NCI-H1694 treated with DMSO at 0.1 percent for 48 hours (cell line): ENCODE measurements at regions not wholly inside any gene's neighbourhood (a gene's known extent, or its start where the extent isn't known, plus 50 kb on each side); places are given as distances from the start of the nearest gene placed in this dataset.
"Not testable (repeated sequence)": the region's sequence is repeated elsewhere in the genome, so short reads cannot be mapped to it uniquely, and the experiment has no call there.

ENCODE experiments used
- DNase-seq: peaks from one replicate; lab custom pipeline; 2025; lab: John Stamatoyannopoulos, UW

DNA sequence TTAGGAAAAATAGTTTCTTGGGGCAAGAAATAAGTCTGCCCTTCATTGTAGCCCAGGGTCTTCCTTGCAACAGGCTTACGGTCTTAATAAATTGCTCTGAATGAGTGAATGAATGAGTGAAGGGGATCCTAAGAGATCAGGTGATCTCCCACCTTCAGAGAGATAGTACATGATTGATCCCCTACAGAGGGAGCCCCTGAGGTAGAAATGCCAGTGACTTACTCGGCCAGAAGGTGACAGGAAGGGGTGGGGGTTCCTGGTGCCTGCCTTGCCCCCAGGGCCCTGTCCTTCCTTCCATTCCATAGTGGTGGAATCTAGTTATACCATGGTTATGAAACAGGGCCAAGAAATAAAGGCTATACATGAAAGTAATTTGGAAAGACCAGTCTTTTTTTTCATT is 215.3 kb upstream of the SSTR4 start:
- DNase-seq = no peak

DNA sequence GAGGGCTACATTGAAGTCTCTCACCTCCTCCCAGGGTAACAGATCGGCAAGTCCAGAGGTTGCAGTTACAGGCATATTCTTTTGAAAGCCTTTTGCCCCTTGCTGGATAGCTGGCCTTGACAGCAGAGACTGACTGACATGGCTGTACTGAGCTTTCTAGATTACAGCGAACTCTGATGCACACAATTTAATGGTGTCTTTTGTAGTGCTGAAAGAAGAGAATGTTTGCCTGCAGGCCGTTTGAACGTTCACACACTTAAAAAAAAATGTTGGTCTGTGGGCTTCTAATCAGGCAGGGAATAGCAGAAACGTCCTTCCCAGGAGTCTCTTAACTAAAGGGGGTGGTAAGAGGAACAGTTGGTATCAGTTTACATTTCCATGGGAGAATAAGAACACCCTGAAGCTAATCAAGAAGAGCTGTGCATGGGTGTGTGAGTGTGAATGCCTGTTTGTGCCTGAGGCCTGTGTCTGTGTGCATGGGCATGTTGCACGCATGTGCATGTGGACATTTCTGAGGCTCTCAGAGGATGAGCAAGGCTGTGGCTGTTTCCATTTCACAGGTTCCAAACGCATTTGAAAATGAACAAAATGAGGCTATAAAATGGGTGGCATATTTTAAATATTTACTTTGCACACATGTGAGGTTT is 213.9 kb upstream of the SSTR4 start:
- DNase-seq = no peak

DNA sequence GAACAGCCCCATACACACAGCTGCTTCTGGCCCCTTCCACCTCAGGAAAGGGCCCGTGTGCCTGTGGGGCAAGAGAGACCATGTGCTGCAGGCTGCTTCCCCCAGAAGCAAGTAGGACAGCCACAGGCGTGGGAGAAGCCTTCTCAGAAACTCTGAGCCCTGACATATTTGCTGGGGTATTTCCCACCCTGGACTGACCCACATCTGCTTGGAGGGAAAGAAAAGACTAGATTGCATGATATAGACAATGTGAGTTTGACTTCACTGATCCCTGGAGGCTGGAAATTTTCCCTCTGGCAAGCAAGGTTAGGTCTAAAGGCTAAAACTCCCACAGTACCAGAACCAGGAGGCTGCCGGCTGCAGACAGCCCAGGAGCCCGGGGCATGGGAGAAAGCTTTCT is 213.3 kb upstream of the SSTR4 start:
- no peak for DNase-seq

DNA sequence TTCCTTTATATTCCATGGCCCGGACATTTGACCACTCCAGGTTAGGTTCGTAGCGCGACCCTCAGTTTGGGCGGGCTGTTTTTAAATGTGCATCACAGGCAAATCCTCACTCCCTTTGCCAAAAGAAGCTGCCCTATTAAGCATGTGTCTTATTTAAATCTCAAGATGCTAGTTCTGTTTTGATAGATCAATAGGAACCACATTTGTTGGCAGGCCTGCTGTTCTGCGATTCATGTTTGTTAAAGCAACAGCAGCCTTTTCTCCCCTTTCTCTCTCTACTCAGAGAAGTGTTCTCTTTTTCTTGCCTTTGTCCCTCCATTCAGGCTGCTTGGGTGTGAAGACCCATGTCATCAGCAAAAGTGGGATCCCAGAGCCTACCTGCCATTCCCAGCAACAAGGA is 212.0 kb upstream of the SSTR4 start:
- no peak for DNase-seq

DNA sequence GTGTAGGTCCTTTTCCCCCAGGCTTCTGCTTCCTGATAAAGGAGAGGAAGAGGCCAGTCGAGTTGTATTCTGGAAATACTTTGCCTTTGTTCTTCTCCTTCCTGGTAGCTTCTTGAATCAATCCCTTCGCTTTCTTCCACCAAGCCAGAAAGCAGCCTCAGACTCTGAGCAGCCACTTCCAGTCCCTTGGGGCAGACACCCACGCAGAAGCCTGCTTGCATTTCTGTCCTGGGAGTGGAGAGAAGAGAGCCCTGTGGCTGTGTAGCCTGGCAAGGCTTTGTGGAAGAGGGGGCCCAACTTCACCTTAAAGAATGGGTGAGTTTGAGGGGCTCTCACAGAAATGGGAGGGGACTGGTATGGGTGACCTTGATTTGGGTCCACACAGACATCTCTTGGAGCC is 211.0 kb upstream of the SSTR4 start:
- DNase-seq = no peak

DNA sequence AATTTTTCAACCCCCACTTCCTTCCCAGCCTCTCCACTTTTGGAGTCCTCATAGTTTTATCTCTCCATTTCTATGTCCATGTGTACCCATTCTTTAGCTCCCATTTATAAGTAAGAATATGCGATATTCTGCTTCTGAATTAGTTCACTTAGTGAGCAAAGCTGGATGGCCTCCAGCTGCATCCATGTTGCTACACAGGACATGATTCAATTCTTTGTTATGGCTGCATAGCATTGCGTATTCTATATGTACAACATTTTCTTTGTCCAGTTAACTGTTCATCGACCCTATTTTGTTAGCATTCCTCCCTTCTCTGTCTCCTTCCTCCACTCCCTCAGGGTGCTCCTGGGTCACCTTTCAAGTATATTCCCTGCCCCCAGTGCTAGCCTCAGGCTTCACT is 210.0 kb upstream of the SSTR4 start:
- DNase-seq = no peak

DNA sequence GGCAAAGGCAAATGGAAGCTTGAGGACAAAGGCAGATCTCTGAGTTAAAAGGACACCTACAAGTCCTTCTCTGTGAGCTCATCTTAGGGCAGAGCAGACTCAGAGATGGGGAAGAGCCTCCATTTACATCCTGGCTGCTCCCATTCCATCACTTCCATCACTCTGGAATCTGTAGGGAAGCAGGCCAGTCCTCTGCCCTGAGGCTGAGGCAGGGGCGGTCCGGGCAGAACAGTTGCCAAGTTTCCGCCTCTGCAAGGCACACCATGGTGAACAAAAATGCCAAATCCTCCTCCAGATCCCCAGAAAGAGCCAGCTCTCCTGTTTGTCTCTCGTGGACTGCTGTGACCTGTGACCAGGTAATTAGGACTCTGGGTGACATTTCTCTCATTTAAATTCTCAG is 209.6 kb upstream of the SSTR4 start:
- DNase-seq = no peak

DNA sequence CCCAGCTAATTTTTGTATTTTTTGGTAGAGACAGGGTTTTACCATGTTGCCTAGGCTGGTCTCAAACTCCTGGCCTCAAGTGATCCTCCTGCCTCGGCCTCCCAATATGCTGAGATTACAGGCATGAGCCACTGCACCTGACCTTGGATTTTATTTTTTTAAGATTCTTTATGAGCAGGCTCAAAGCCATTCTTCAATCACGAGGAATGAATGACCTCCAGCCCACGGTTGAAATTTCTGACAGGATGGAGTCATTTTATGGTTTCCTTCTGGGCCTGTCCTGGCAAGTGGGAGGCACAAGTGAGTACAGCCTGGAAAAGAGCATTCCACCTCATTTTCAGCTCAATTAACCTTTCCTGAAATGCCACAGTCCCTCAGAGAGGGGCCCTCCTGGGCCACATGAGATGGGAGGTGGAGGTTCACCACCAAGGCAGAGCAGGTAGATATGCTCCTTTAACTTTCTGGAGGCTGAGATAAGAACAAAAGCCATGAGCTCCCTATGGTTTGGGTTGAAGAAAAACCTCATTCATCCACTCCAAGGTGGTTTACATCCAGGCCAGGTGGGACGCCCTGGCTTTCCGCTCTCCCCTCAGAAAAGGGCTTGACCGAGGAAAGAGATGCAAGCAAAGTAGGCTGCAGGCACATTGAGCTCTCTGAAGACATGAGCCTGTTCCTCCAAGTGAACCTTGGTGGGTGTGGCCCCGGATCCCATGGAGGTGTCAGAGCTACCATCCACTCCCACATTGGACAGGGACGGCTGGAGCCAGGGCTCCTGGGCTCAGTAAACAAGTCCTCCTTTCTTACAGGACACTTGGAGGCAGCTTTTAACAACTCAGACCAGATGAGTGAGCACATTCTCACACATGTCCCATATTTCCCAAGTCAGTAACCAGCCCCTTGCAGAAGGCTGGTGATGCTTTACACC is 208.5 kb upstream of the SSTR4 start:
- no peak for DNase-seq

DNA sequence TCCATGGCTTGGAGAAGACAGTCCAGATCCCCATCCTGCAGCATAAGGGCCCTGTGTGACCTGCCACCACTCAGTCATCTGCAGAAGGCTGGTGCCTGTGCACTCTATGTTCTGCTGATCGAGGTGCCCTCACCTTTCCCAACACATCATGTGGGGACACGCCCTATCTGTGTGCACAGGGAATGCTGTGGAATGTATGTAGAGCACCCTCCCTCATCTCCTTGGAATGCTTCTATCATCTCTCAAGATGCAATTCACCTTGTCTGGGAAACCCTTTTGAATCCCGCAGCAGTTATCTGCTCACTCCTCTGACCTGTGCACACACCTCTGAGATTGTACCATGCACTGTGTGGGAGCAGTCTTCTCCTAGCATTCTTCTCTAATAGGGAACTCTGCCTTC is 207.2 kb upstream of the SSTR4 start:
- no peak for DNase-seq

DNA sequence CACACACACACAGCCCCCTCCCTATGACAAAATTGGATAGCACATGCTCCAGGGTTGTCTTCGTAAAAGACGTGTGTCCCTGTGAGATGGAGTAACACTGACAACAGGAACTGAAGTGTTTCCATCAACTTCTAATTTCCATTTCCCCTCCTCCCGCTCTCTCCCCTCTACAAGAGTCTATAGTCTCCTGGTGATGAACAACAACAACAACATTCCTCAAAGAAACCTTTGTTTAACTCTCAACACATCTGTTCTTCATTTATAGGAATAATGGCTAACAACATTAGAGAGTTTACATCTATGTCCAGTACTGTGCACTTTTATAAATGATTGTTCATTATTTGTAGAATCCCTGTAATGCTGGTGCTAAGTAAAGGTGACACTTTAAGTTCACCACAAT is 205.8 kb upstream of the SSTR4 start:
- no peak for DNase-seq

DNA sequence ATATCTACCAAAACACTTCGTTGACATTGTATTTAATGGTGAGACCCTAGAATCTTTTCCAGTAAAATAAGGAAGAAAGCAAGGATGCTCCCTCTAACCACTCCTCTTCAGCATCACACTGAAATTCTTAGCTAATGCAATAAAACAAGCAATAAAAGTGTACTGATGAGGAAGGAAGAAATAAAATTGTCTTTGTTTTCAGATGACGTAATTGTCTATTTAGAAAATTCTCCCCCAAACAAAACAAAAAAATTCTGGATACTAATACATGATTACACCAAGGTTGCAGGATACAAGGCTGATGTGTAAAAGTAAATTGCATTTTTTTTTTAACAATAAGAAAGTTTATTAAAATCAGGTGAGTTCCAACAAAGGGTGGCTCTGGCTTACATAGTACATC is 205.0 kb upstream of the SSTR4 start:
- DNase-seq = no peak

DNA sequence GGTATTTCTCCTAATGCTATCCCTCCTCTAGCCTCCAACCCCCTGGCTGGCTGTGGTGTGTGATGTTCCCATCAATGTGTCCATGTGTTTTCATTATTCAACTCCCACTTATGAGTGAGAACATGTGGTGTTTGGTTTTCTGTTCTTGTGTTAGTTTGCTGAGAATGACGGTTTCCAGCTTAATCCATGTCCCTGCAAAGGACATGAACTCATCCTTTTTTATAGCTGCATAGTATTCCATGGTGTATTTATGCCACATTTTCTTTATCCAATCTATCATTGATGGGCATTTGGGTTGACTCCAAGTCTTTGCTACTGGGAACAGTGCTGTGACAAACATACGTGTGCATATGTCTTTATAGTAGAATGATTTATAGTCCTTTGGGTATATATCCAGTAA is 204.4 kb upstream of the SSTR4 start:
- DNase-seq = not testable (repeated sequence)

DNA sequence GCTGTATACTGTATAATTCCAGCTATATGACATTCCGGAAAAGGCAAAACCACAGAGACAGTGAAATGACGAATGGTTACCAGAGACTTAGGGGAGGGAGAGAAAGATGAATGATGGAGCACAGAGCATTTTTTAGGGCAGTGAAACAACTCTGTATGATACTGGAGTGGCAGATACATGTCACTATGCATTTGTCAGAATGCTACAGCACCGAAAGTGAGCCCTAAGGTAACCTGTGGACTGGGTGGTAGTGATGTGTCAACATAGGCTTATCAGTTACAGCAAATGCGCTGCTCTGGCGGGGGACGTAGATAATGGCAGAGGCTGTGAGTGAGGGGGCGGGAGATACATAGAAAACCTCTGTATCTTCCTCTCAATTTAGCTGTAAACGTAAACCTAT is 201.3 kb upstream of the SSTR4 start:
- DNase-seq = no peak

DNA sequence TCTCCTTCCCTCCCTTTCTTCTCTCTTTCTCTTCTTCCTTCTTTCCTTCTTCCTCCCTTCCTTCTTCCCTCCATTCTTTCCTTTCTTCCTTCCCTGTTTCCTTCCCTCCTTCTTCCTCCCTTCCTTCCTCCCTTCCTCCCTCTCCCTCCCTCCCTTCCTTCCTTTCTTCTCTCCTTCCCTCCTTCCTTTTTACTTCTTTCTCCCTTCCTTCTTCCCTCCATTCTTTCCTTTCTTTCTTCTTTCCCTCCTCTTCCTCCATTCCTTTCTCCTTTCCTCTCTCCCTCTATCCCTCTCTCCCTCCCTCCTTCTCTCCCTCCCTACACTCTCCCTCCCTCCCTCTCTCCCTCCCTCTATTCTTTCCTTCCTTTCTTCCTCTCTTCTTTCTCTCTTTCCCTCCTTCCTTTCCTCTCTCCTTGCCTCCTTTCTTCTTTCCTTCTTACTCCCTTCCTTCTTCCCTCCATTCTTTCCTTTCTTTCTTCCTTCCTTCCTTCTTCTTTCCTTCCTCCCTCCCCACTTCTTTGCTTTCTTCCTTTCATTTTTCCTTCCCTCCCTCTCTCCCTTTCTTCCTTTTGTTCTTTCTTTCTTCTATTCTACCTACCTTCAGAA is 200.4 kb upstream of the SSTR4 start:
- DNase-seq = no peak

DNA sequence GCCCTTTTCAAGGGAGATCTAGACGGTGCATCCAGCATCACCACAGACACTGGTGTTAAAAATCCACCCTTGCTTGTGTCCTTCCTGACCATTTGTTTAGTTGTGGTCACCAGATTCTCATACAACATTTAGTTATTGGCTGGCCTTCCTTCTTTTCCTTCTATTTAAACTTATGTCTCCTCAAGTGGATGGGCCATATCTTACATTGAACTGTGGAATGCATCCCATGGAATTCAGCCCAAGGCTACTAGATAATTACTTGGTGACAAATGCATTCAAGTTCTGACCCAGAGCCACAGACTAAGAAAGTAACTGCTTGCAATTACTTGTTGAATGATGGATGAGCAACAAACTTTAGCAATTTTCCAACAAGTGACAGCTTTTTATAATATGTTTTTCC is 198.9 kb upstream of the SSTR4 start:
- DNase-seq = no peak

DNA sequence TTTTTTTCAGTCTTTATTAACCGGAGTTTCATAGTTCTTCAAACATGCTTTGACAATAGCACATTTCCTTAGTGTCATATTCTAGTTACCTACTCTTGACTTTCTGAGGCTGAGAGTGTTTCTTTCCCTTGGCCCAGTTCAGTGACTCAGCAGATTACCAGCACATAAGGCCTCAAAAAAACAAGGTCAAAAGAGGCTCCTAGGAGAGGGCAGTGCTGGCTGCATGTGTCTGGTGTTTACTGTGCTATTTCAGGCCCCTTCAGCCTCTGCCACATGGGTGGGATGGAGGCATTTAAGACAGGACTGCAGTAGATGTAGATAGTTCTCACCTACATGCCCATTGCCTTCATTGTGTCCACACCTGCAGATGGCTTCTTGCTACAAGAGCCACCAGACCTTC is 198.2 kb upstream of the SSTR4 start:
- DNase-seq = no peak

DNA sequence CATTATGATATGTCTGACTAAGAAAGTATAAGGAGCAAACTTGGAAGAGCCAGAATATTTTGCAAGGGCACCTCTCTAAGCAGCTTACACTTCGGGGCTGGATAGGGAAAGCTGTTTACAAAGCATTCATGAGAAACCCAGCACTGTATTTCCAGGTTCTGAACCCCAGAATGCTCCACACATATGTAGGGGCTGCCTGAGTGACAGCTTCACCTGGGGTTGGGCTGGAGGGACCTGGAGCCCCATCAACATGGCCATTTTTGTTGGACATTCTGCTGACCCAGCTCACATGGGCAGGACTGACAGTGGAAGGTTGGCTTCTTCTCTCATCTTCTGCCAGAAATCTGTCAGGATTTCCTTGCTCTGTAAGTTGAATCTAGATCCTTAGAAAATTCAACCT is 197.1 kb upstream of the SSTR4 start:
- no peak for DNase-seq

DNA sequence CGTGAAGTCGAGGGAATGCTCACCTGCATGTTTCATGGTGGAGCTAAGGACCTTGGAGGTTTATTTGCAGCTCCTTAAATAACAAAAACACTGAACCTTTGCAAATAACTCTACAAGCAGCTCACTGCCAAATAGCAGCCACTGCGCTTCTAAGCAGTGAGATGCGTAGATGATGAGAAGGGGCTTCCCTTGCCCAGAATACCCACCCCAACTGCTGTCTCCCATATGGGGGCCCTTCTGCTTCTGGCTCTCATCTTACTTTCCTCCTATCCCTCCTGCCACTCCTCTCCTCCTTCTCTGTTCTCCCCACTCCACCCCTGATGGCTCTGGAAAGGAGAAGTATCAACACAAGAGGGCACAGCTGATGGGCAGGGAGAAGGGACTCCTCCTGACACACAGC is 193.3 kb upstream of the SSTR4 start:
- DNase-seq = no peak

DNA sequence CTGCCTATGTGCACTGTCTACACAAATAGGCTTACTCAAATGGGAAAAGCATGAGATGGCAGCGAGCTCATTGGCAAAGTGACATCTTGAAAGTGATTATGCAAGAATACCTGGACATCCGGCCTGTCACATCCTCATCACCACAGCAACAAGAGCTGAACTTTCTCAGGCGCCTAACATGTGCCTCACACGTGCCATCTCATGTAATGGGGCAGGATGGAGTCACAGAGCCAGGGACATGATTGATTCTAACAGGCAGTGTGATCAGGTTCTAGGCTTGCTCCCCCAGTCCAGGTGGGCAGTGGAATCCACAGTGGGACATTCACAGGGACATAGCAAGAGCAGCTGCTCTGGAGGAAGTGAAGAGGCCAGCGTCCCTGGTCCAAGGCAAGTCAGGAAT is 192.3 kb upstream of the SSTR4 start:
- no peak for DNase-seq

DNA sequence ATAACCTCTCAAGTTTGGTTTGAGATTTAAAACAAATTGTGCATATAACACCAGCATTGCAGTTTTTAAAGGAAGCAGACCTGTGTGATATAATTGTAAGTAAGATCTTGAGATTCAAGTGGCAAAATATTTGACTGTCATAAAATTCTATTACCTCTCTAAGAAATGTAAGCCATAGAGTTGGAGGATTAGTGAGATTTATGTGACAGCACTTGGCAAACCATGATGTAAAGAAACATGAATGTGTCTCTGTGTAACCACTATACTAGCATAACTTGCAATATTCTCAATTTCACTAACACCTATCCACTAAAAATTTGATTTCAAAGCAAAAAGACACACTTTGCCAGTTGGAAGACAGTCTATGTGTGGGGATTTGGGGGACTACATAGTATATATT is 190.2 kb upstream of the SSTR4 start:
- no peak for DNase-seq

DNA sequence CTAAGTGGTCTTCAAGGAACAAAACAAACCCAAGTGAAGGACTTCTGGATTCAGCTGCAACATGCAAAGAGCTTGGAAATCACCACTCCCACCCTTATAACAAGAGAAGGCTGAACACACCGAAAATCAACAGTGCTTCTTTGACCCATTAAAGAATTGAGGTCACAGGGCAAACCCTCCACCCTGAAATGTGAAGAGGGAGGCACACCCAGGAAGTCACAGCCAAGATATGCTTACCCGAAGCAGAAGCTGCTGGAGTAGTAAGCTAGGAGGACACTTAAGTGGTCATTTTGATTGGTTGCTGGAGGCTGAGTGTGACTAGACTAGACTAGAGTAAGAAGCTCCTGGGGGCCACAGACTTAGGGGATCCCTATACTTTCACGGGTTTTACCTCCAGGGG is 188.2 kb upstream of the SSTR4 start:
- no peak for DNase-seq

DNA sequence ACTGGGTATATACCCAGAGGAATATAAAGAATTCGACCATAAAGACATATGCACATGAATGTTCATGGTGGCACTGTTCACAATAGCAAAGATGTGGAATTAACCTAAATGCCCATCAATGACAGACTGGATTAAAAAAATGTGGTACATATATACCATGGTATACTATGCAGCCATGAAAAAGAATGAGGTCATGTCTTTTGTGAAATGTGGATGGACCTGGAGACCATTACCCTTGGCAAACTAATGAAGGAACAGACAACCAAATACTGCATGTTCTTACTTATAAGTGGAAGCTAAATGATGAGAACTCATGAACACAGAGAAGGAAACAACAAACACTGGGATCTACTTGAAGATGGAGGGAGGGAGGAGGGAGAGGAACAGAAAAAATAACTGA is 186.7 kb upstream of the SSTR4 start:
- DNase-seq = no peak

DNA sequence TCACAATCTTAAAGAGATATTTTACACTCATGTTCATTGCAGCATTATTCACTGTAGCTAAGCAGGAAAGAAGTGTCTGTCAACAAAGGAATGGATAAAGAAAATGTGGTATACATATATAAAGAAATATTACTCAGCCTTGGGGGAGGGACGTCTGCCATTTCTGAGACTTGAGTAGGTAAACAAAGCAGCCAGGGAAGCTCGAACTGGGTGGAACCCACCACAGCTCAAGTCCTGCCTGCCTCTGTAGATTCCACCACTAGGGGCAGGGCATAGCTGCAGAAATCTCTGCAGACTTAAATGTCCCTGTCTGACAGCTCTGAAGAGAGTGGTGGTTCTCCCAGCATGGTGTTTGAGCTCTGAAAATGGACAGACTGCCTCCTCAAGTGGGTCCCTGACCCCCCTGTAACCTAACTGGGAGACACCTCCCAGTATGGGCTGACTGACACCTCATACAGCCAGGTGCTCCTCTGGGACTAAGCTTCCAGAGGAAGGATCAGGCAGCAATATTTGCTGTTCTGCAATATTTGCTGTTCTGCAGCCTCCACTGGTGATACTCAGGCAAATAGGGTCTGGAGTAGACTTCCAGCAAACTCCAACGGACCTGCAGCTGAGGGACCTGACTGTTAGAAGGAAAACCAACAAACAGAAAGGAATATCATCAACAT is 183.3 kb upstream of the SSTR4 start:
- DNase-seq = not testable (repeated sequence)
